Tibial nerve (tissue), 3 donors: ENCODE measurements at regions not wholly inside any gene's neighbourhood (a gene's known extent, or its start where the extent isn't known, plus 50 kb on each side); places are given as distances from the start of the nearest gene placed in this dataset.

Experiments
- CTCF ChIP-seq, 5 experiments: fragments of 200-600 bp in 3 of 5; fragments of 450-650 bp in 2 of 5; sonication (generic) in 3 of 5; IDR thresholded peaks; one replicate each; pipeline ENCODE4 v1.5.1; 2016 to 2019; ENCODE audit warnings: antibody characterized with exemption in 5 of 5, mild to moderate bottlenecking in 3 of 5, moderate library complexity in 2 of 5
- POLR2A ChIP-seq, 2 donors: fragments of 450-650 bp; IDR thresholded peaks; one replicate each; pipeline ENCODE4 v1.6.1; 2017; ENCODE audit warnings: antibody characterized with exemption in 2 of 2, mild to moderate bottlenecking in 2 of 2, moderate library complexity in 2 of 2

GRCh38 chr1:192065087-192065486 lies 93.2 kb upstream of the RGS18 start:
- TF ChIP-seq CTCF (IDR thresholded peaks at IDR 0.05) (no peak), POLR2A (IDR thresholded peaks at IDR 0.05) (no peak)
